Bone marrow (tissue), 2 donors: ENCODE measurements at regions not wholly inside any gene's neighbourhood (a gene's known extent, or its start where the extent isn't known, plus 50 kb on each side); places are given as distances from the start of the nearest gene placed in this dataset.
"Not testable (repeated sequence)": the region's sequence is repeated elsewhere in the genome, so short reads cannot be mapped to it uniquely, and the experiment has no call there.

Source experiments
- DNase-seq, 2 donors: peaks; one replicate each; lab custom pipeline; 2025; lab: John Stamatoyannopoulos, UW

- no peak for DNase-seq
These were observed 1366.6 kb upstream of the MIR17HG start for GRCh38 chr13:89980896-89981295.

- no peak for DNase-seq
These were observed 1364.9 kb upstream of the MIR17HG start for GRCh38 chr13:89982407-89983095.

- DNase-seq: no peak
These were observed 1359.3 kb upstream of the MIR17HG start for GRCh38 chr13:89988206-89988605.

- no peak for DNase-seq
These were observed 1343.9 kb upstream of the MIR17HG start for GRCh38 chr13:90003566-90003965.

GRCh38 chr13:90008707-90009149 lies 1338.8 kb upstream of the MIR17HG start:
- DNase-seq: no peak

- no peak for DNase-seq
These were observed 1333.4 kb upstream of the MIR17HG start for GRCh38 chr13:90014038-90014437.

- no peak for DNase-seq
These were observed 1331.7 kb upstream of the MIR17HG start for GRCh38 chr13:90015565-90016507.

GRCh38 chr13:90016688-90017087 lies 1330.8 kb upstream of the MIR17HG start:
- DNase-seq: no peak

- no peak for DNase-seq
These were observed 1326.9 kb upstream of the MIR17HG start for GRCh38 chr13:90020536-90021070.

- no peak for DNase-seq
These were observed 1320.1 kb upstream of the MIR17HG start for GRCh38 chr13:90027409-90027808.

GRCh38 chr13:90032313-90032712 lies 1315.2 kb upstream of the MIR17HG start:
- DNase-seq: no peak

GRCh38 chr13:90032841-90033493 lies 1314.5 kb upstream of the MIR17HG start:
- DNase-seq: no peak

GRCh38 chr13:90039516-90039915 lies 1308.0 kb upstream of the MIR17HG start:
- DNase-seq: no peak

GRCh38 chr13:90047600-90047999 lies 1299.9 kb upstream of the MIR17HG start:
- no peak for DNase-seq

- no peak for DNase-seq
These were observed 1297.4 kb upstream of the MIR17HG start for GRCh38 chr13:90049989-90050671.

- DNase-seq: no peak
These were observed 1292.4 kb upstream of the MIR17HG start for GRCh38 chr13:90055121-90055520.

GRCh38 chr13:90055760-90056159 lies 1291.7 kb upstream of the MIR17HG start:
- DNase-seq: no peak

- not testable (repeated sequence) for DNase-seq
These were observed 1283.3 kb upstream of the MIR17HG start for GRCh38 chr13:90064226-90064625.

- no peak for DNase-seq
These were observed 1278.8 kb upstream of the MIR17HG start for GRCh38 chr13:90068658-90069057.

GRCh38 chr13:90070362-90070761 lies 1277.1 kb upstream of the MIR17HG start:
- DNase-seq: no peak

GRCh38 chr13:90070837-90071525 lies 1276.5 kb upstream of the MIR17HG start:
- DNase-seq: no peak
